IMR-90 (cell line): ENCODE measurements at regions not wholly inside any gene's neighbourhood (a gene's known extent, or its start where the extent isn't known, plus 50 kb on each side); places are given as distances from the start of the nearest gene placed in this dataset.

Experiments
- ATAC-seq: fragments of 200-7000 bp; cut with Tn5 transposase; 2 replicates; pipeline ENCODE4 v1.9.1; 2020; ENCODE audit warnings: low read depth, mild to moderate bottlenecking, moderate library complexity
- BruUV-seq: library from RNA; stranded (reverse); fragments of 400-500 nt; replicated peaks from 2 replicates; lab custom pipeline; 2021; lab: Mats Ljungman, UMichigan
- CTCF ChIA-PET: fragments of 300-600 bp; formaldehyde crosslinking; extraction: SDS; loops from one replicate; lab custom pipeline; 2021; ENCODE audit warnings: antibody characterized with exemption; lab: Yijun Ruan, JAX
- POLR2A ChIA-PET: fragments of 300-600 bp; sonication (Branson Sonifier 250); formaldehyde crosslinking; loops from one replicate; lab custom pipeline; 2022; ENCODE audit warnings: antibody characterized with exemption; ENCODE audit not compliant: unreplicated experiment; lab: Charles Lee
- DNase-seq: peaks from one replicate; pipeline ENCODE4 v3.0.0; 2013
- H2AFZ ChIP-seq: replicated peaks from 2 replicates; pipeline ENCODE3; 2013; ENCODE audit warnings: low read length, mild to moderate bottlenecking; ENCODE audit not compliant: poor library complexity
- H2AK5ac ChIP-seq: 2 replicates; pipeline ENCODE4 v1.6.1; 2013; ENCODE audit warnings: low read depth, low read length, inconsistent platforms
- H2AK9ac ChIP-seq: replicated peaks from 2 replicates; pipeline ENCODE3; 2013; ENCODE audit warnings: mild to moderate bottlenecking, low read depth, low read length, moderate library complexity; ENCODE audit not compliant: poor library complexity
- H2BK120ac ChIP-seq: 2 replicates; pipeline ENCODE4 v1.6.1; 2013; ENCODE audit warnings: low read depth, low read length, inconsistent platforms
- H2BK15ac ChIP-seq: 3 replicates; pipeline ENCODE4 v1.6.1; 2013; ENCODE audit warnings: low read depth, low read length, inconsistent platforms
- H2BK20ac ChIP-seq: 2 replicates; pipeline ENCODE4 v1.6.1; 2013; ENCODE audit warnings: low read depth, mild to moderate bottlenecking, inconsistent platforms, low read length, moderate library complexity
- H2BK5ac ChIP-seq: 2 replicates; pipeline ENCODE4 v1.6.1; 2013; ENCODE audit warnings: mild to moderate bottlenecking, low read depth, low read length, inconsistent platforms; ENCODE audit not compliant: poor library complexity, severe bottlenecking
- H3K14ac ChIP-seq: replicated peaks from 2 replicates; pipeline ENCODE4 v1.6.1; 2013; ENCODE audit warnings: low read depth, low read length, inconsistent platforms
- H3K18ac ChIP-seq: 2 replicates; pipeline ENCODE4 v1.6.1; 2013; ENCODE audit warnings: low read depth, low read length, control low read depth
- H3K23ac ChIP-seq: 2 replicates; pipeline ENCODE4 v1.6.1; 2013; ENCODE audit warnings: low read depth, low read length, inconsistent platforms
- H3K27ac ChIP-seq: 2 replicates; pipeline ENCODE4 v1.5.1; 2013; ENCODE audit warnings: mild to moderate bottlenecking, control low read depth, low read length; ENCODE audit not compliant: insufficient read depth
- H3K27me3 ChIP-seq: 2 replicates; pipeline ENCODE4 v1.6.1; 2013; ENCODE audit warnings: low read length; ENCODE audit not compliant: control insufficient read depth, insufficient read depth
- H3K36me3 ChIP-seq: 2 replicates; pipeline ENCODE4 v1.6.1; 2013; ENCODE audit warnings: low read length, mixed read lengths; ENCODE audit not compliant: control insufficient read depth, insufficient read depth
- H3K4ac ChIP-seq: 2 replicates; pipeline ENCODE4 v1.6.1; 2013; ENCODE audit warnings: low read depth, low read length, inconsistent platforms
- H3K4me1 ChIP-seq: 2 replicates; pipeline ENCODE4 v1.6.1; 2013; ENCODE audit warnings: low read length, mixed read lengths; ENCODE audit not compliant: control insufficient read depth, insufficient read depth
- H3K4me2 ChIP-seq: 2 replicates; pipeline ENCODE4 v1.6.1; 2013; ENCODE audit warnings: low read depth, mild to moderate bottlenecking, control low read depth, low read length, moderate library complexity
- H3K4me3 ChIP-seq: 2 replicates; pipeline ENCODE4 v1.5.1; 2013; ENCODE audit warnings: low read depth, mild to moderate bottlenecking, control low read depth, low read length, moderate library complexity; ENCODE audit not compliant: insufficient read depth
- H3K56ac ChIP-seq: 2 replicates; pipeline ENCODE4 v1.6.1; 2013; ENCODE audit warnings: low read length, inconsistent platforms; ENCODE audit not compliant: insufficient read depth; ENCODE audit errors: extremely low read depth
- H3K79me1 ChIP-seq, 2 experiments: 2 replicates each; pipeline ENCODE4 v1.6.1; 2013; ENCODE audit warnings: low read length in 2 of 2, inconsistent platforms in 1 of 2, low read depth in 1 of 2
- H3K9ac ChIP-seq: 2 replicates; pipeline ENCODE4 v1.6.1; 2013; ENCODE audit warnings: low read depth, low read length, control low read depth
- H3K9me1 ChIP-seq: 2 replicates; pipeline ENCODE4 v1.6.1; 2013; ENCODE audit warnings: low read length, inconsistent platforms; ENCODE audit not compliant: insufficient read depth
- H3K9me3 ChIP-seq: 2 replicates; pipeline ENCODE4 v1.6.1; 2013; ENCODE audit warnings: low read length; ENCODE audit not compliant: control insufficient read depth, insufficient read depth
- H4K20me1 ChIP-seq: 2 replicates; pipeline ENCODE4 v1.6.1; 2013; ENCODE audit warnings: low read length, inconsistent platforms; ENCODE audit not compliant: insufficient read depth
- H4K5ac ChIP-seq: 2 replicates; pipeline ENCODE4 v1.6.1; 2013; ENCODE audit warnings: mild to moderate bottlenecking, low read depth, low read length, control low read depth
- H4K8ac ChIP-seq, 2 experiments: 2 replicates each; pipeline ENCODE4 v1.6.1; 2013; ENCODE audit warnings: low read depth in 2 of 2, low read length in 2 of 2, control low read depth in 1 of 2, inconsistent platforms in 1 of 2
- H4K91ac ChIP-seq: 2 replicates; pipeline ENCODE4 v1.6.1; 2013; ENCODE audit warnings: low read depth, low read length, inconsistent platforms; ENCODE audit not compliant: insufficient read depth
- BHLHE40 ChIP-seq: fragments of 150-350 bp; IDR thresholded peaks from 2 replicates; pipeline ENCODE4 v1.6.1; 2016; ENCODE audit warnings: mild to moderate bottlenecking, low read depth, low read length
- CEBPB ChIP-seq: IDR thresholded peaks from 2 replicates; pipeline ENCODE4 v1.6.1; 2012; ENCODE audit warnings: low read depth, low read length, improper control_type of control experiment
- CHD1 ChIP-seq: IDR thresholded peaks from 2 replicates; pipeline ENCODE4 v1.6.1; 2012; ENCODE audit warnings: low read depth, low read length, improper control_type of control experiment
- CTCF ChIP-seq: conservative IDR thresholded peaks from 2 replicates; pipeline ENCODE4 v1.5.1; 2012; ENCODE audit warnings: mild to moderate bottlenecking, low read depth, low read length, improper control_type of control experiment
- FOS ChIP-seq: fragments of 150-350 bp; IDR thresholded peaks from 2 replicates; pipeline ENCODE4 v1.6.1; 2016; ENCODE audit warnings: low read depth, low read length
- MXI1 ChIP-seq: IDR thresholded peaks from 2 replicates; pipeline ENCODE4 v1.6.1; 2012; ENCODE audit warnings: low read depth, mild to moderate bottlenecking, low read length, moderate library complexity, borderline replicate concordance
- NFE2L2 ChIP-seq: fragments of 150-350 bp; IDR thresholded peaks from 2 replicates; pipeline ENCODE4 v1.6.1; 2016; ENCODE audit warnings: low read depth, mild to moderate bottlenecking, low read length
- POLR2A ChIP-seq: IDR thresholded peaks from 2 replicates; pipeline ENCODE4 v1.6.1; 2012; ENCODE audit warnings: mild to moderate bottlenecking, low read depth, low read length
- RCOR1 ChIP-seq: IDR thresholded peaks from 2 replicates; pipeline ENCODE4 v1.6.1; 2012; ENCODE audit warnings: mild to moderate bottlenecking, low read length, improper control_type of control experiment; ENCODE audit not compliant: insufficient replicate concordance
- RFX5 ChIP-seq: IDR thresholded peaks from 2 replicates; pipeline ENCODE4 v1.8.0; 2012; ENCODE audit warnings: low read depth, mild to moderate bottlenecking, low read length, moderate library complexity
- WGBS, 2 experiments: methylation state at CpG; one replicate each; pipeline versions ENCODE4 v1.1.5 to v1.1.7; 2013; ENCODE audit warnings: missing lambda C conversion rate in 2 of 2; ENCODE audit not compliant: insufficient read length in 1 of 2; ENCODE audit errors: extremely low coverage in 2 of 2; 5-methylcytosine and 5-hydroxymethylcytosine counted together
- dilution Hi-C: fragments of 300-500 bp; cut with HindIII; formaldehyde crosslinking; loops from one replicate; pipeline ENCODE4 v1.14.3; 2018; ENCODE audit warnings: low sequenced_read_pairs; ENCODE audit not compliant: unreplicated experiment
- in situ Hi-C: fragments of 300-500 bp; cut with MboI; formaldehyde crosslinking; loops from 3 replicates; pipeline ENCODE4 v1.14.3; 2019; ENCODE audit warnings: low sequenced_read_pairs, inconsistent platforms, mixed read lengths
- intact Hi-C: fragments of 100-400 bp; cut with micrococcal nuclease; formaldehyde crosslinking; loops from 2 replicates; pipeline ENCODE4 v1.10.0; 2022

GRCh38 chr5:4229414-4230292 lies 634.0 kb downstream of the IRX1 start:
- BruUV-seq: no TSS peak
- no peak overlapping the region for H2AK9ac ChIP-seq
- H4K5ac ChIP-seq: no peak overlapping the region
- H3K23ac ChIP-seq: no peak overlapping the region
- no peak overlapping the region for H3K4ac ChIP-seq
- DNase-seq (no peak), ATAC-seq (no peak)
- no peak overlapping the region for H2BK5ac ChIP-seq
- H3K27me3 ChIP-seq: no peaks in the 10 kb centered on the region
- no peak overlapping the region for H2AFZ ChIP-seq
- no peak overlapping the region for H4K8ac ChIP-seq
- dilution Hi-C loops (no loop called here), intact Hi-C loops (no loop called here), in situ Hi-C loops (no loop called here)
- H2BK15ac ChIP-seq: no peak overlapping the region
- no peak overlapping the region for H2BK120ac ChIP-seq
- no peak overlapping the region for H4K91ac ChIP-seq
- no peaks in the 10 kb centered on the region for H3K4me1 ChIP-seq
- H3K4me2 ChIP-seq: no peak overlapping the region
- H3K9me3 ChIP-seq: peaks cover 26% of the 10 kb centered on the region
- POLR2A ChIA-PET: no interaction called here
- no peaks in the 10 kb centered on the region for H3K79me1 ChIP-seq
- no peaks in the 10 kb centered on the region for H3K9me1 ChIP-seq
- no peak overlapping the region for H3K4me3 ChIP-seq
- TF ChIP-seq BHLHE40 (no peak), RFX5 (no peak), NFE2L2 (no peak), FOS (no peak), MXI1 (no peak), POLR2A (no peak), CHD1 (no peak), RCOR1 (no peak), CTCF (no peak), CEBPB (no peak)
- H3K18ac ChIP-seq: no peak overlapping the region
- no peak overlapping the region for H2BK20ac ChIP-seq
- no peak overlapping the region for H3K14ac ChIP-seq
- H4K20me1 ChIP-seq: no peaks in the 10 kb centered on the region
- H2AK5ac ChIP-seq: no peak overlapping the region
- H3K36me3 ChIP-seq: no peaks in the 10 kb centered on the region
- no peak overlapping the region for H3K9ac ChIP-seq
- CTCF ChIA-PET: no interaction called here
- no peak overlapping the region for H3K56ac ChIP-seq
- H3K27ac ChIP-seq: no peak overlapping the region
- 0% methylated on average over 1 of the region's 17 CpGs; no CpG with 5 or more reads in 1 of the 2 experiments for WGBS, 2 experiments
